IMR-90 (cell line): ENCODE measurements at regions not wholly inside any gene's neighbourhood (a gene's known extent, or its start where the extent isn't known, plus 50 kb on each side); places are given as distances from the start of the nearest gene placed in this dataset.

Experiments
- ATAC-seq: fragments of 200-7000 bp; cut with Tn5 transposase; 2 replicates; pipeline ENCODE4 v1.9.1; 2020; ENCODE audit warnings: low read depth, mild to moderate bottlenecking, moderate library complexity
- BruUV-seq: library from RNA; stranded (reverse); fragments of 400-500 nt; replicated peaks from 2 replicates; lab custom pipeline; 2021; lab: Mats Ljungman, UMichigan
- CTCF ChIA-PET: fragments of 300-600 bp; formaldehyde crosslinking; extraction: SDS; loops from one replicate; lab custom pipeline; 2021; ENCODE audit warnings: antibody characterized with exemption; lab: Yijun Ruan, JAX
- POLR2A ChIA-PET: fragments of 300-600 bp; sonication (Branson Sonifier 250); formaldehyde crosslinking; loops from one replicate; lab custom pipeline; 2022; ENCODE audit warnings: antibody characterized with exemption; ENCODE audit not compliant: unreplicated experiment; lab: Charles Lee
- DNase-seq: peaks from one replicate; pipeline ENCODE4 v3.0.0; 2013
- H2AFZ ChIP-seq: replicated peaks from 2 replicates; pipeline ENCODE3; 2013; ENCODE audit warnings: low read length, mild to moderate bottlenecking; ENCODE audit not compliant: poor library complexity
- H2AK5ac ChIP-seq: 2 replicates; pipeline ENCODE4 v1.6.1; 2013; ENCODE audit warnings: low read depth, low read length, inconsistent platforms
- H2AK9ac ChIP-seq: replicated peaks from 2 replicates; pipeline ENCODE3; 2013; ENCODE audit warnings: mild to moderate bottlenecking, low read depth, low read length, moderate library complexity; ENCODE audit not compliant: poor library complexity
- H2BK120ac ChIP-seq: 2 replicates; pipeline ENCODE4 v1.6.1; 2013; ENCODE audit warnings: low read depth, low read length, inconsistent platforms
- H2BK15ac ChIP-seq: 3 replicates; pipeline ENCODE4 v1.6.1; 2013; ENCODE audit warnings: low read depth, low read length, inconsistent platforms
- H2BK20ac ChIP-seq: 2 replicates; pipeline ENCODE4 v1.6.1; 2013; ENCODE audit warnings: low read depth, mild to moderate bottlenecking, inconsistent platforms, low read length, moderate library complexity
- H2BK5ac ChIP-seq: 2 replicates; pipeline ENCODE4 v1.6.1; 2013; ENCODE audit warnings: mild to moderate bottlenecking, low read depth, low read length, inconsistent platforms; ENCODE audit not compliant: poor library complexity, severe bottlenecking
- H3K14ac ChIP-seq: replicated peaks from 2 replicates; pipeline ENCODE4 v1.6.1; 2013; ENCODE audit warnings: low read depth, low read length, inconsistent platforms
- H3K18ac ChIP-seq: 2 replicates; pipeline ENCODE4 v1.6.1; 2013; ENCODE audit warnings: low read depth, low read length, control low read depth
- H3K23ac ChIP-seq: 2 replicates; pipeline ENCODE4 v1.6.1; 2013; ENCODE audit warnings: low read depth, low read length, inconsistent platforms
- H3K27ac ChIP-seq: 2 replicates; pipeline ENCODE4 v1.5.1; 2013; ENCODE audit warnings: mild to moderate bottlenecking, control low read depth, low read length; ENCODE audit not compliant: insufficient read depth
- H3K27me3 ChIP-seq: 2 replicates; pipeline ENCODE4 v1.6.1; 2013; ENCODE audit warnings: low read length; ENCODE audit not compliant: control insufficient read depth, insufficient read depth
- H3K36me3 ChIP-seq: 2 replicates; pipeline ENCODE4 v1.6.1; 2013; ENCODE audit warnings: low read length, mixed read lengths; ENCODE audit not compliant: control insufficient read depth, insufficient read depth
- H3K4ac ChIP-seq: 2 replicates; pipeline ENCODE4 v1.6.1; 2013; ENCODE audit warnings: low read depth, low read length, inconsistent platforms
- H3K4me1 ChIP-seq: 2 replicates; pipeline ENCODE4 v1.6.1; 2013; ENCODE audit warnings: low read length, mixed read lengths; ENCODE audit not compliant: control insufficient read depth, insufficient read depth
- H3K4me2 ChIP-seq: 2 replicates; pipeline ENCODE4 v1.6.1; 2013; ENCODE audit warnings: low read depth, mild to moderate bottlenecking, control low read depth, low read length, moderate library complexity
- H3K4me3 ChIP-seq: 2 replicates; pipeline ENCODE4 v1.5.1; 2013; ENCODE audit warnings: low read depth, mild to moderate bottlenecking, control low read depth, low read length, moderate library complexity; ENCODE audit not compliant: insufficient read depth
- H3K56ac ChIP-seq: 2 replicates; pipeline ENCODE4 v1.6.1; 2013; ENCODE audit warnings: low read length, inconsistent platforms; ENCODE audit not compliant: insufficient read depth; ENCODE audit errors: extremely low read depth
- H3K79me1 ChIP-seq, 2 experiments: 2 replicates each; pipeline ENCODE4 v1.6.1; 2013; ENCODE audit warnings: low read length in 2 of 2, inconsistent platforms in 1 of 2, low read depth in 1 of 2
- H3K9ac ChIP-seq: 2 replicates; pipeline ENCODE4 v1.6.1; 2013; ENCODE audit warnings: low read depth, low read length, control low read depth
- H3K9me1 ChIP-seq: 2 replicates; pipeline ENCODE4 v1.6.1; 2013; ENCODE audit warnings: low read length, inconsistent platforms; ENCODE audit not compliant: insufficient read depth
- H3K9me3 ChIP-seq: 2 replicates; pipeline ENCODE4 v1.6.1; 2013; ENCODE audit warnings: low read length; ENCODE audit not compliant: control insufficient read depth, insufficient read depth
- H4K20me1 ChIP-seq: 2 replicates; pipeline ENCODE4 v1.6.1; 2013; ENCODE audit warnings: low read length, inconsistent platforms; ENCODE audit not compliant: insufficient read depth
- H4K5ac ChIP-seq: 2 replicates; pipeline ENCODE4 v1.6.1; 2013; ENCODE audit warnings: mild to moderate bottlenecking, low read depth, low read length, control low read depth
- H4K8ac ChIP-seq, 2 experiments: 2 replicates each; pipeline ENCODE4 v1.6.1; 2013; ENCODE audit warnings: low read depth in 2 of 2, low read length in 2 of 2, control low read depth in 1 of 2, inconsistent platforms in 1 of 2
- H4K91ac ChIP-seq: 2 replicates; pipeline ENCODE4 v1.6.1; 2013; ENCODE audit warnings: low read depth, low read length, inconsistent platforms; ENCODE audit not compliant: insufficient read depth
- BHLHE40 ChIP-seq: fragments of 150-350 bp; IDR thresholded peaks from 2 replicates; pipeline ENCODE4 v1.6.1; 2016; ENCODE audit warnings: mild to moderate bottlenecking, low read depth, low read length
- CEBPB ChIP-seq: IDR thresholded peaks from 2 replicates; pipeline ENCODE4 v1.6.1; 2012; ENCODE audit warnings: low read depth, low read length, improper control_type of control experiment
- CHD1 ChIP-seq: IDR thresholded peaks from 2 replicates; pipeline ENCODE4 v1.6.1; 2012; ENCODE audit warnings: low read depth, low read length, improper control_type of control experiment
- CTCF ChIP-seq: conservative IDR thresholded peaks from 2 replicates; pipeline ENCODE4 v1.5.1; 2012; ENCODE audit warnings: mild to moderate bottlenecking, low read depth, low read length, improper control_type of control experiment
- ELK1 ChIP-seq: fragments of 150-350 bp; IDR thresholded peaks from 2 replicates; pipeline ENCODE4 v1.6.1; 2016; ENCODE audit warnings: low read depth, mild to moderate bottlenecking, low read length, moderate library complexity, borderline replicate concordance
- FOS ChIP-seq: fragments of 150-350 bp; IDR thresholded peaks from 2 replicates; pipeline ENCODE4 v1.6.1; 2016; ENCODE audit warnings: low read depth, low read length
- MAFK ChIP-seq: IDR thresholded peaks from 2 replicates; pipeline ENCODE4 v1.6.1; 2012; ENCODE audit warnings: low read depth, low read length, improper control_type of control experiment
- MAZ ChIP-seq: IDR thresholded peaks from 2 replicates; pipeline ENCODE4 v1.6.1; 2012; ENCODE audit warnings: low read depth, mild to moderate bottlenecking, low read length, improper control_type of control experiment, moderate library complexity, borderline replicate concordance
- MXI1 ChIP-seq: IDR thresholded peaks from 2 replicates; pipeline ENCODE4 v1.6.1; 2012; ENCODE audit warnings: low read depth, mild to moderate bottlenecking, low read length, moderate library complexity, borderline replicate concordance
- NFE2L2 ChIP-seq: fragments of 150-350 bp; IDR thresholded peaks from 2 replicates; pipeline ENCODE4 v1.6.1; 2016; ENCODE audit warnings: low read depth, mild to moderate bottlenecking, low read length
- POLR2A ChIP-seq: IDR thresholded peaks from 2 replicates; pipeline ENCODE4 v1.6.1; 2012; ENCODE audit warnings: mild to moderate bottlenecking, low read depth, low read length
- RAD21 ChIP-seq: IDR thresholded peaks from 2 replicates; pipeline ENCODE4 v1.6.1; 2012; ENCODE audit warnings: low read length, improper control_type of control experiment
- RCOR1 ChIP-seq: IDR thresholded peaks from 2 replicates; pipeline ENCODE4 v1.6.1; 2012; ENCODE audit warnings: mild to moderate bottlenecking, low read length, improper control_type of control experiment; ENCODE audit not compliant: insufficient replicate concordance
- RFX5 ChIP-seq: IDR thresholded peaks from 2 replicates; pipeline ENCODE4 v1.8.0; 2012; ENCODE audit warnings: low read depth, mild to moderate bottlenecking, low read length, moderate library complexity
- SMC3 ChIP-seq: fragments of 150-350 bp; IDR thresholded peaks from 2 replicates; pipeline ENCODE4 v1.6.1; 2016; ENCODE audit warnings: low read depth, mild to moderate bottlenecking, antibody characterized with exemption, low read length, moderate library complexity
- USF2 ChIP-seq: fragments of 150-350 bp; IDR thresholded peaks from 2 replicates; pipeline ENCODE4 v1.6.1; 2017; ENCODE audit warnings: mild to moderate bottlenecking, antibody characterized with exemption, low read length, low read depth
- WGBS, 2 experiments: methylation state at CpG; one replicate each; pipeline versions ENCODE4 v1.1.5 to v1.1.7; 2013; ENCODE audit warnings: missing lambda C conversion rate in 2 of 2; ENCODE audit not compliant: insufficient read length in 1 of 2; ENCODE audit errors: extremely low coverage in 2 of 2; 5-methylcytosine and 5-hydroxymethylcytosine counted together
- dilution Hi-C: fragments of 300-500 bp; cut with HindIII; formaldehyde crosslinking; loops from one replicate; pipeline ENCODE4 v1.14.3; 2018; ENCODE audit warnings: low sequenced_read_pairs; ENCODE audit not compliant: unreplicated experiment
- in situ Hi-C: fragments of 300-500 bp; cut with MboI; formaldehyde crosslinking; loops from 3 replicates; pipeline ENCODE4 v1.14.3; 2019; ENCODE audit warnings: low sequenced_read_pairs, inconsistent platforms, mixed read lengths
- intact Hi-C: fragments of 100-400 bp; cut with micrococcal nuclease; formaldehyde crosslinking; loops from 2 replicates; pipeline ENCODE4 v1.10.0; 2022

- no peak overlapping the region for H3K4ac ChIP-seq
- TF ChIP-seq SMC3: no peak
- no peak for TF ChIP-seq MAZ
- no peak for TF ChIP-seq RFX5
- TF ChIP-seq NFE2L2: no peak
- TF ChIP-seq RAD21: no peak
- TF ChIP-seq BHLHE40: no peak
- TF ChIP-seq CHD1: no peak
- no peak for TF ChIP-seq ELK1
- TF ChIP-seq CEBPB: no peak
- TF ChIP-seq POLR2A: no peak
- TF ChIP-seq MXI1: no peak
- TF ChIP-seq FOS: no peak
- TF ChIP-seq USF2: no peak
- no peak for TF ChIP-seq CTCF
- TF ChIP-seq RCOR1: no peak
- TF ChIP-seq MAFK: no peak
- no peak overlapping the region for H3K14ac ChIP-seq
- no peak for DNase-seq
- no peak overlapping the region for H3K9ac ChIP-seq
- H3K27me3 ChIP-seq: peaks cover 2% of the 10 kb centered on the region
- no peaks in the 10 kb centered on the region for H3K36me3 ChIP-seq
- ChIA-PET POLR2A (interaction anchor here (0.6 kb wide), 1 partner anchor 67 kb away, joined by 3 read pairs; no protein-coding TSS in a partner anchor), CTCF (no interaction called here)
- H2BK120ac ChIP-seq: no peak overlapping the region
- H2AK5ac ChIP-seq: no peak overlapping the region
- dilution Hi-C loops (no loop called here), intact Hi-C loops (no loop called here), in situ Hi-C loops (no loop called here)
- H2BK20ac ChIP-seq: no peak overlapping the region
- H2BK5ac ChIP-seq: no peak overlapping the region
- H3K4me3 ChIP-seq: no peak overlapping the region
- H2AFZ ChIP-seq: no peak overlapping the region
- no peak overlapping the region for H2AK9ac ChIP-seq
- no peak overlapping the region for H3K18ac ChIP-seq
- no peaks in the 10 kb centered on the region for H3K9me3 ChIP-seq
- H3K27ac ChIP-seq: no peak overlapping the region
- WGBS, 2 experiments: 40% methylated on average over 1 of the region's 2 CpGs; no CpG with 5 or more reads in 1 of the 2 experiments
- BruUV-seq: no TSS peak
- H4K20me1 ChIP-seq: no peaks in the 10 kb centered on the region
- H4K91ac ChIP-seq: no peak overlapping the region
- H3K23ac ChIP-seq: no peak overlapping the region
- no peak overlapping the region for H4K5ac ChIP-seq
- no peak overlapping the region for H3K4me2 ChIP-seq
- no peaks in the 10 kb centered on the region for H3K4me1 ChIP-seq
- no peak overlapping the region for H4K8ac ChIP-seq
- no peaks in the 10 kb centered on the region for H3K9me1 ChIP-seq
- no peak overlapping the region for H2BK15ac ChIP-seq
- ATAC-seq: no peak
- no peak overlapping the region for H3K56ac ChIP-seq
- H3K79me1 ChIP-seq: no peaks in the 10 kb centered on the region
Observed at GRCh38 chr10:90986136-90986760, 65.4 kb upstream of the ANKRD1 start.
